Common myeloid progenitor, CD34-positive (primary cell): ENCODE measurements at regions not wholly inside any gene's neighbourhood (a gene's known extent, or its start where the extent isn't known, plus 50 kb on each side); places are given as distances from the start of the nearest gene placed in this dataset.

Experiments
- CTCF ChIA-PET: fragments of 350-600 bp; sonication (Branson Sonifier 250); formaldehyde crosslinking; loops from one replicate; lab custom pipeline; 2021; ENCODE audit warnings: antibody characterized with exemption; lab: Charles Lee
- POLR2A ChIA-PET: fragments of 350-600 bp; sonication (Branson Sonifier 250); formaldehyde crosslinking; loops from one replicate; lab custom pipeline; 2021; ENCODE audit warnings: antibody characterized with exemption; lab: Charles Lee
- DNase-seq, 3 donors: peaks; one replicate each; pipeline versions ENCODE4 v3.0.0 to v3.0.0-alpha.2; 2013
- H3K27ac ChIP-seq, 2 experiments: 1 replicate in 1 of 2; 2 replicates in 1 of 2; pipeline ENCODE4 v1.7.0; 2013; ENCODE audit warnings: inconsistent platforms in 2 of 2, low read length in 2 of 2, mild to moderate bottlenecking in 2 of 2, low read depth in 1 of 2, moderate library complexity in 1 of 2; ENCODE audit not compliant: severe bottlenecking in 2 of 2, insufficient read depth in 1 of 2, poor library complexity in 1 of 2
- H3K27me3 ChIP-seq, 5 experiments: replicated peaks in 2 of 5; 1 replicate in 3 of 5; 2 replicates in 2 of 5; pipeline versions ENCODE4 v1.6.1 to v1.7.0; 2013; ENCODE audit warnings: low read length in 4 of 5, mild to moderate bottlenecking in 2 of 5, moderate library complexity in 2 of 5, inconsistent platforms in 1 of 5; ENCODE audit not compliant: insufficient read depth in 5 of 5, control insufficient read depth in 4 of 5
- H3K36me3 ChIP-seq, 4 experiments: 1 replicate in 2 of 4; 2 replicates in 2 of 4; pipeline versions ENCODE4 v1.6.1 to v1.7.0; 2013; ENCODE audit warnings: low read length in 3 of 4, control low read depth in 1 of 4, mild to moderate bottlenecking in 1 of 4; ENCODE audit not compliant: control insufficient read depth in 4 of 4, insufficient read depth in 4 of 4
- H3K4me1 ChIP-seq, 4 experiments: 1 replicate in 3 of 4; 2 replicates in 1 of 4; pipeline versions ENCODE4 v1.6.1 to v1.7.1; 2013; ENCODE audit warnings: low read length in 3 of 4, mild to moderate bottlenecking in 3 of 4, control low read depth in 1 of 4, inconsistent platforms in 1 of 4, moderate library complexity in 1 of 4; ENCODE audit not compliant: control insufficient read depth in 4 of 4, insufficient read depth in 4 of 4; ENCODE audit errors: control extremely low read depth in 1 of 4
- H3K4me3 ChIP-seq, 7 experiments: 1 replicate in 4 of 7; 2 replicates in 3 of 7; pipeline versions ENCODE4 v1.5.1 to v1.7.0; 2013; ENCODE audit warnings: mild to moderate bottlenecking in 7 of 7, low read length in 6 of 7, moderate library complexity in 6 of 7, inconsistent platforms in 2 of 7, low read depth in 2 of 7, control low read depth in 1 of 7; ENCODE audit not compliant: insufficient read depth in 4 of 7, control insufficient read depth in 1 of 7; ENCODE audit errors: extremely low read depth in 1 of 7
- H3K9me3 ChIP-seq, 5 experiments: 1 replicate in 4 of 5; 2 replicates in 1 of 5; pipeline versions ENCODE4 v1.6.1 to v1.7.1; 2013; ENCODE audit warnings: low read length in 4 of 5, mild to moderate bottlenecking in 2 of 5, inconsistent platforms in 1 of 5, low read depth in 1 of 5, moderate library complexity in 1 of 5; ENCODE audit not compliant: control insufficient read depth in 4 of 5, insufficient read depth in 2 of 5; ENCODE audit errors: control extremely low read depth in 1 of 5
- WGBS: methylation state at CpG from one replicate; pipeline ENCODE4 v1.1.5; 2013; ENCODE audit not compliant: insufficient coverage; 5-methylcytosine and 5-hydroxymethylcytosine counted together

GRCh38 chr13:72342364-72342763, 385.1 kb downstream of the MZT1 start:
- CTCF ChIA-PET = interaction anchor here (1.0 kb wide), 1 partner anchor 8 kb away, joined by 4 read pairs; no protein-coding TSS in a partner anchor
- Histone ChIP-seq H3K4me3 (no peak overlapping the region), H3K4me1 (no peaks in the 10 kb centered on the region), H3K27me3 (peaks cover 0 to 2% (median 0%) of the 10 kb centered on the region in 5 experiments), H3K36me3 (no peaks in the 10 kb centered on the region), H3K9me3 (peaks cover 0 to 4% (median 0%) of the 10 kb centered on the region in 5 experiments), H3K27ac (no peak overlapping the region)
- WGBS = 94% methylated on average over 5 of the region's 5 CpGs
- POLR2A ChIA-PET = no interaction called here
- DNase-seq = no peak

- ChIA-PET CTCF (interaction anchor here (1.0 kb wide), 1 partner anchor 9 kb away, joined by 4 read pairs; no protein-coding TSS in a partner anchor), POLR2A (no interaction called here)
- H3K36me3 ChIP-seq = no peaks in the 10 kb centered on the region
- WGBS = 98% methylated on average over 5 of the region's 5 CpGs
- no peaks in the 10 kb centered on the region for H3K4me1 ChIP-seq
- peak in 2 of 3 donors; percentile 0 to 2 for DNase-seq
- H3K4me3 ChIP-seq = no peak overlapping the region
- peaks cover 0 to 2% (median 0%) of the 10 kb centered on the region in 5 experiments for H3K27me3 ChIP-seq
- H3K9me3 ChIP-seq = peaks cover 0 to 4% (median 0%) of the 10 kb centered on the region in 5 experiments
- no peak overlapping the region for H3K27ac ChIP-seq
These were observed 385.5 kb downstream of the MZT1 start for GRCh38 chr13:72341904-72342303.

- WGBS = 100% methylated on average over 2 of the region's 3 CpGs
- CTCF ChIA-PET = no interaction called here
These were observed 409.9 kb downstream of the MZT1 start for GRCh38 chr13:72317346-72318109.

GRCh38 chr13:72316716-72317115, 410.7 kb downstream of the MZT1 start:
- Histone ChIP-seq H3K4me3 (no peak overlapping the region), H3K27me3 (no peaks in the 10 kb centered on the region), H3K27ac (no peak overlapping the region), H3K36me3 (no peaks in the 10 kb centered on the region), H3K4me1 (no peaks in the 10 kb centered on the region), H3K9me3 (no peaks in the 10 kb centered on the region)
- ChIA-PET POLR2A (no interaction called here), CTCF (no interaction called here)
- 100% methylated on average over 1 of the region's 5 CpGs for WGBS
- DNase-seq = no peak

More at GRCh38 chr13:72317346-72318109, 409.9 kb downstream of the MZT1 start:
- POLR2A ChIA-PET = no interaction called here
- H3K36me3 ChIP-seq = no peaks in the 10 kb centered on the region
- no peak overlapping the region for H3K27ac ChIP-seq
- H3K4me3 ChIP-seq = no peak overlapping the region
- H3K27me3 ChIP-seq = no peaks in the 10 kb centered on the region
- no peaks in the 10 kb centered on the region for H3K9me3 ChIP-seq
- H3K4me1 ChIP-seq = no peaks in the 10 kb centered on the region
- no peak for DNase-seq

- DNase-seq = no peak
- H3K27ac ChIP-seq = no peak overlapping the region
- no peaks in the 10 kb centered on the region for H3K36me3 ChIP-seq
- H3K4me3 ChIP-seq = no peak overlapping the region
- no peaks in the 10 kb centered on the region for H3K4me1 ChIP-seq
- ChIA-PET POLR2A (no interaction called here), CTCF (no interaction called here)
- H3K27me3 ChIP-seq = no peaks in the 10 kb centered on the region
- no CpG with 5 or more reads among the region's 3 CpGs for WGBS
- H3K9me3 ChIP-seq = no peaks in the 10 kb centered on the region
These were observed 412.1 kb downstream of the MZT1 start for GRCh38 chr13:72315312-72315711.

- H3K27me3 ChIP-seq = no peaks in the 10 kb centered on the region
- H3K9me3 ChIP-seq = no peaks in the 10 kb centered on the region
- H3K27ac ChIP-seq = no peak overlapping the region
- CTCF ChIA-PET = no interaction called here
- POLR2A ChIA-PET = no interaction called here
- DNase-seq = no peak
- no peaks in the 10 kb centered on the region for H3K4me1 ChIP-seq
- no peak overlapping the region for H3K4me3 ChIP-seq
- H3K36me3 ChIP-seq = no peaks in the 10 kb centered on the region
- 100% methylated on average over 1 of the region's 2 CpGs for WGBS
These were observed 413.2 kb downstream of the MZT1 start for GRCh38 chr13:72314210-72314609.

- no peak overlapping the region for H3K4me3 ChIP-seq
- no peak for DNase-seq
- ChIA-PET CTCF (no interaction called here), POLR2A (no interaction called here)
- no peaks in the 10 kb centered on the region for H3K9me3 ChIP-seq
- no peaks in the 10 kb centered on the region for H3K4me1 ChIP-seq
- 97% methylated on average over 6 of the region's 7 CpGs for whole genome bisulfite sequencing
- no peak overlapping the region for H3K27ac ChIP-seq
- H3K36me3 ChIP-seq = no peaks in the 10 kb centered on the region
- no peaks in the 10 kb centered on the region for H3K27me3 ChIP-seq
These were observed 413.9 kb downstream of the MZT1 start for GRCh38 chr13:72313546-72313945.
